Gastroesophageal sphincter (tissue), 3 donors: ENCODE measurements at regions not wholly inside any gene's neighbourhood (a gene's known extent, or its start where the extent isn't known, plus 50 kb on each side); places are given as distances from the start of the nearest gene placed in this dataset.

Experiments used
- EP300 ChIP-seq: sonication (generic); formaldehyde crosslinking; IDR thresholded peaks from one replicate; pipeline ENCODE4 v1.6.1; 2017; ENCODE audit warnings: antibody characterized with exemption, mild to moderate bottlenecking
- POLR2A ChIP-seq, 2 donors: fragments of 450-650 bp; IDR thresholded peaks; one replicate each; pipeline ENCODE4 v1.6.1; 2017; ENCODE audit warnings: antibody characterized with exemption in 2 of 2, mild to moderate bottlenecking in 2 of 2, moderate library complexity in 1 of 2
- POLR2AphosphoS5 ChIP-seq: sonication (generic); formaldehyde crosslinking; IDR thresholded peaks from one replicate; pipeline ENCODE4 v1.6.1; 2017; ENCODE audit warnings: antibody characterized with exemption
- TF ChIP-seq, protein P1 (sequence below), 4 experiments: fragments of 200-600 bp in 2 of 4; fragments of 450-650 bp in 2 of 4; sonication (generic) in 1 of 4; IDR thresholded peaks; one replicate each; pipeline ENCODE4 v1.5.1; 2017 to 2019; ENCODE audit warnings: antibody characterized with exemption in 4 of 4, mild to moderate bottlenecking in 2 of 4, moderate library complexity in 2 of 4

DNA sequence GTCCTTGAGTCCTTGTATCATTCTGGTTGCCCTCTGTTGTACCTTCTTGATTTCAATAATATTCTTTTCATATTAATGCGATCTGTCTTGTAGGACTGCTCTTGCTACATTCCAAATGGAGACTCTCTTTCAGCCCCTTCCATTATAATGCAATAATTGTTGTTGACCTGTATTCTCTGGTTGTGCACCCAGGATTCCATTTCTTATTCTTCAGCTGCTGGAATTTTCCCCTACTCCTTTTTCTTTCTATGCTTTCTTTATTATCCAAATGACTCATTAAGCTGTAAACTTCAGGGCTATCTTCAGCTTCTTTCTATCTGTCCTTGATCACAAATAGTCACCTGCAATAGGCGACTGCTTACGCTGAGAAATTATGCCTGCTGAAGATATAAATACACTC is 321.5 kb downstream of the SATB1 start:
- TF ChIP-seq POLR2AphosphoS5 (no peak), POLR2A (IDR thresholded peaks at IDR 0.05) (no peak), EP300 (no peak)
- TF ChIP-seq, protein P1, sequence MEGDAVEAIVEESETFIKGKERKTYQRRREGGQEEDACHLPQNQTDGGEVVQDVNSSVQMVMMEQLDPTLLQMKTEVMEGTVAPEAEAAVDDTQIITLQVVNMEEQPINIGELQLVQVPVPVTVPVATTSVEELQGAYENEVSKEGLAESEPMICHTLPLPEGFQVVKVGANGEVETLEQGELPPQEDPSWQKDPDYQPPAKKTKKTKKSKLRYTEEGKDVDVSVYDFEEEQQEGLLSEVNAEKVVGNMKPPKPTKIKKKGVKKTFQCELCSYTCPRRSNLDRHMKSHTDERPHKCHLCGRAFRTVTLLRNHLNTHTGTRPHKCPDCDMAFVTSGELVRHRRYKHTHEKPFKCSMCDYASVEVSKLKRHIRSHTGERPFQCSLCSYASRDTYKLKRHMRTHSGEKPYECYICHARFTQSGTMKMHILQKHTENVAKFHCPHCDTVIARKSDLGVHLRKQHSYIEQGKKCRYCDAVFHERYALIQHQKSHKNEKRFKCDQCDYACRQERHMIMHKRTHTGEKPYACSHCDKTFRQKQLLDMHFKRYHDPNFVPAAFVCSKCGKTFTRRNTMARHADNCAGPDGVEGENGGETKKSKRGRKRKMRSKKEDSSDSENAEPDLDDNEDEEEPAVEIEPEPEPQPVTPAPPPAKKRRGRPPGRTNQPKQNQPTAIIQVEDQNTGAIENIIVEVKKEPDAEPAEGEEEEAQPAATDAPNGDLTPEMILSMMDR (IDR thresholded peaks at IDR 0.05): no peak
